Sigmoid colon (tissue), 6 donors: ENCODE measurements at regions not wholly inside any gene's neighbourhood (a gene's known extent, or its start where the extent isn't known, plus 50 kb on each side); places are given as distances from the start of the nearest gene placed in this dataset.

Experiments used
- DNase-seq: peaks from one replicate; pipeline ENCODE4 v3.0.0-alpha.2; 2019
- H3K27ac ChIP-seq, 4 donors: fragments of 200-600 bp; sonication (generic); one replicate each; pipeline ENCODE4 v1.5.1; 2016 to 2019; ENCODE audit warnings: mild to moderate bottlenecking in 1 of 4
- H3K27me3 ChIP-seq, 3 donors: fragments of 200-600 bp; sonication (generic); one replicate each; pipeline ENCODE4 v1.5.1; 2019; ENCODE audit warnings: mild to moderate bottlenecking in 1 of 3
- H3K36me3 ChIP-seq, 4 donors: fragments of 200-600 bp; sonication (generic); one replicate each; pipeline ENCODE4 v1.5.1; 2016 to 2019
- H3K4me1 ChIP-seq, 4 donors: fragments of 200-600 bp; sonication (generic); one replicate each; pipeline ENCODE4 v1.5.1; 2017 to 2019
- H3K4me3 ChIP-seq, 4 donors: fragments of 200-600 bp; sonication (generic); one replicate each; pipeline ENCODE4 v1.5.1; 2017 to 2019; ENCODE audit warnings: mild to moderate bottlenecking in 2 of 4, moderate library complexity in 1 of 4
- H3K9me3 ChIP-seq, 4 donors: fragments of 200-600 bp in 3 of 4; sonication (generic) in 3 of 4; one replicate each; pipeline versions ENCODE4 v1.5.1 to v1.6.1; 2013 to 2019
- EP300 ChIP-seq, 4 donors: sonication (generic); formaldehyde crosslinking; IDR thresholded peaks; one replicate each; pipeline ENCODE4 v1.6.1; 2017; ENCODE audit warnings: antibody characterized with exemption in 4 of 4
- POLR2A ChIP-seq, 2 donors: fragments of 450-650 bp; IDR thresholded peaks; one replicate each; pipeline ENCODE4 v1.6.1; 2016; ENCODE audit warnings: antibody characterized with exemption in 2 of 2, mild to moderate bottlenecking in 2 of 2, moderate library complexity in 2 of 2
- POLR2AphosphoS5 ChIP-seq, 4 donors: sonication (generic); formaldehyde crosslinking; IDR thresholded peaks; one replicate each; pipeline ENCODE4 v1.6.1; 2017; ENCODE audit warnings: antibody characterized with exemption in 4 of 4
- WGBS, 2 donors: extraction: QIAGEN DNeasy Blood & Tissue Kit; methylation state at CpG; one replicate each; pipeline ENCODE4 v1.1.7; 2013; 5-methylcytosine and 5-hydroxymethylcytosine counted together
- intact Hi-C: fragments of 100-400 bp; cut with DNase I; formaldehyde crosslinking; loops from one replicate; pipeline ENCODE4 v1.15.1; 2023
- TF ChIP-seq, protein P1 (sequence below), 4 experiments: fragments of 450-650 bp in 3 of 4; fragments of 200-600 bp in 1 of 4; IDR thresholded peaks; one replicate each; pipeline ENCODE4 v1.5.1; 2016 to 2019; ENCODE audit warnings: antibody characterized with exemption in 4 of 4, mild to moderate bottlenecking in 3 of 4, moderate library complexity in 2 of 4
- donor health status: healthy with polysubstance abuse.
- donor health status: healthy.

DNA sequence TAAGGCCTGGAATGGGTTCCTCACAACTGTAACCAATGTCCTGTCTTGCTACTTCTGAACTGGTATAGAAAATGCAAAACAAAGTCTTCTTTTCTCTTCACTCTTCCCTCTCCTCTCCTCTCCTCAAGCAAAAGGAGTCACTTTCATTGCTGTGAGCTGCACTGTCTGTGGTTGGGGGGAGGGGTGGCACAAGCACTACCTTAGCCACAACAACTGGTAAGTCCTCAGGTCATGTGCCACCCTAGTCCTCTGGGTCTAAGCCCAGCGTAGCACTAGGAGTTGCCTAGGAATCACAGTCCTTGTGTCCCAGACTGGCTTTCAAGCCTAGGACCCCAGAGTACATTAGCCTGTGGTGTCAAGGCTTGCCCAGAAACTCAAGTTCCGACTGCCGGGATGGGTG is 859.3 kb upstream of the AMOT start:
- DNase-seq, result no peak
- no peaks in the 10 kb centered on the region for H3K9me3 ChIP-seq
- 91 to 96% methylated on average over 3 of the region's 3 CpGs for WGBS, 2 donors
- no peaks in the 10 kb centered on the region for H3K36me3 ChIP-seq
- H3K27ac ChIP-seq, result no peak overlapping the region
- no peak overlapping the region for H3K4me3 ChIP-seq
- TF ChIP-seq POLR2AphosphoS5 (IDR thresholded peaks at IDR 0.05) (no peak), POLR2A (IDR thresholded peaks at IDR 0.05) (no peak), EP300 (IDR thresholded peaks at IDR 0.05) (no peak)
- TF ChIP-seq, protein P1, sequence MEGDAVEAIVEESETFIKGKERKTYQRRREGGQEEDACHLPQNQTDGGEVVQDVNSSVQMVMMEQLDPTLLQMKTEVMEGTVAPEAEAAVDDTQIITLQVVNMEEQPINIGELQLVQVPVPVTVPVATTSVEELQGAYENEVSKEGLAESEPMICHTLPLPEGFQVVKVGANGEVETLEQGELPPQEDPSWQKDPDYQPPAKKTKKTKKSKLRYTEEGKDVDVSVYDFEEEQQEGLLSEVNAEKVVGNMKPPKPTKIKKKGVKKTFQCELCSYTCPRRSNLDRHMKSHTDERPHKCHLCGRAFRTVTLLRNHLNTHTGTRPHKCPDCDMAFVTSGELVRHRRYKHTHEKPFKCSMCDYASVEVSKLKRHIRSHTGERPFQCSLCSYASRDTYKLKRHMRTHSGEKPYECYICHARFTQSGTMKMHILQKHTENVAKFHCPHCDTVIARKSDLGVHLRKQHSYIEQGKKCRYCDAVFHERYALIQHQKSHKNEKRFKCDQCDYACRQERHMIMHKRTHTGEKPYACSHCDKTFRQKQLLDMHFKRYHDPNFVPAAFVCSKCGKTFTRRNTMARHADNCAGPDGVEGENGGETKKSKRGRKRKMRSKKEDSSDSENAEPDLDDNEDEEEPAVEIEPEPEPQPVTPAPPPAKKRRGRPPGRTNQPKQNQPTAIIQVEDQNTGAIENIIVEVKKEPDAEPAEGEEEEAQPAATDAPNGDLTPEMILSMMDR (IDR thresholded peaks at IDR 0.05), result no peak
- intact Hi-C loops, result no loop called here
- H3K27me3 ChIP-seq, result no peaks in the 10 kb centered on the region
- no peaks in the 10 kb centered on the region for H3K4me1 ChIP-seq

DNA sequence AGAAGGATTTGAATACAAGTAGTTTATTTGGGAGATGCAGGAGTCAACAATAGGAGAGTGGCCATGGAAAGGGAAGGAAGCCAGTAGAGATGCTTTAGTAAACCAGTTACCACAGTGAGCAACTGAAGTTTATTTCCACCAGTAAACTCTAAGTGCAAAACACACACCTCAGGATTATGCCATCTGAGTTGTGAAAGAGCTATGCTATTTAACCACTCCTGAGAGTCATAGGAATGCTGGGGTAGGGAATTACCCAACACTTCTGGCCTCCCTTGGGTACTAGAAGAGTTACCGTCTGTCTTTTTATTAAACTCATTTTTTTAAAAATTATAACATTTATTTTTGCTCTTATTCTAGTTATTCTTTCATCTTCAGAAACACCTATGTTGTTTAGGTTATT is 834.6 kb upstream of the AMOT start:
- Histone ChIP-seq H3K27ac (no peak overlapping the region), H3K4me1 (no peaks in the 10 kb centered on the region), H3K27me3 (no peaks in the 10 kb centered on the region), H3K36me3 (no peaks in the 10 kb centered on the region), H3K4me3 (no peak overlapping the region), H3K9me3 (no peaks in the 10 kb centered on the region)
- TF ChIP-seq POLR2A (IDR thresholded peaks at IDR 0.05) (no peak), EP300 (IDR thresholded peaks at IDR 0.05) (no peak), POLR2AphosphoS5 (IDR thresholded peaks at IDR 0.05) (no peak)
- WGBS, 2 donors, result 94 to 100% methylated on average over 1 of the region's 1 CpG
- DNase-seq, result no peak
- intact Hi-C loops, result no loop called here

DNA sequence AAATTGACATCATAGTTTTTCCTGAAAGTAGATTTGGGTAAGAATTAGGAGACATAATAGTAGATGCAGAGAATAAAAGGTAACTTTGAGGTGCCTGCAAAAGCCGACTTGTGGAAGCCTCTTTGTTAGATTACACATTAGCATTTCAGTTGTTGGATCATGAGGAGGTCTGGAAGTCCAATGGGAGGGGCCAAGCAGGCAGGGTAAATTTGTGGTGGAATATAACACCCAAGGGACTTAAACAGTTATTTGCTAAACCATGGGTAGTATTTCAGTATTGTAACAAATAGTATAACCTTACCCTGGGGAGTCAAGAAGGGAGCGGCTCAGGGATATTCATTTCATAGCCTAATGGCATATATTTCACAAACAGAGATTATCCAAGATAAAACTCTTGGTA is 810.7 kb upstream of the AMOT start:
- H3K9me3 ChIP-seq, result no peaks in the 10 kb centered on the region
- WGBS, 2 donors, result 89 to 90% methylated on average over 2 of the region's 2 CpGs
- no peak for DNase-seq
- no peaks in the 10 kb centered on the region for H3K27me3 ChIP-seq
- H3K4me3 ChIP-seq, result no peak overlapping the region
- TF ChIP-seq EP300 (IDR thresholded peaks at IDR 0.05) (no peak), POLR2AphosphoS5 (IDR thresholded peaks at IDR 0.05) (no peak), POLR2A (IDR thresholded peaks at IDR 0.05) (no peak)
- TF ChIP-seq, protein P1 (IDR thresholded peaks at IDR 0.05), result no peak
- intact Hi-C loops, result no loop called here
- H3K36me3 ChIP-seq, result no peaks in the 10 kb centered on the region
- no peaks in the 10 kb centered on the region for H3K4me1 ChIP-seq
- H3K27ac ChIP-seq, result no peak overlapping the region

DNA sequence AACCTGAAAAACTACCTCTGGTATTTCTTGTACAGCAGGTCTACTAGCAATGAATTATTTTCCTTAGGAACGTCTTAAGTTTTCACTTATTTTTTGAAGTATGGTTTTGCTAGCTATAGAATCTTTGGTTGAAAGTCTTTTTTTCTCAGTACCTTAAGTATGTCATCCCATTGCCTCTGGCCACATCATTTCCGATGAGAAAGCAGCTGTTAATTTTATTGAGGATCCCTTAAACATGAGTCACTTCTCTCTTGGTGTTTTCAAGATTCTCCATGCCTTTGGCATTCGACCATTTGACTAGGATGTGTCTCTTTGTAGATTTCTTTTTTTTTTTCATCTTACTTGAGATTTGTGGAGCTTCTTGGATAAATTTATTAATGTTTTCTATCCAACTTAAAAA is 803.8 kb upstream of the AMOT start:
- Histone ChIP-seq H3K27me3 (no peaks in the 10 kb centered on the region), H3K36me3 (no peaks in the 10 kb centered on the region), H3K4me3 (no peak overlapping the region), H3K9me3 (no peaks in the 10 kb centered on the region), H3K27ac (no peak overlapping the region), H3K4me1 (no peaks in the 10 kb centered on the region)
- intact Hi-C loops, result no loop called here
- TF ChIP-seq POLR2AphosphoS5 (IDR thresholded peaks at IDR 0.05) (no peak), POLR2A (IDR thresholded peaks at IDR 0.05) (no peak), EP300 (IDR thresholded peaks at IDR 0.05) (no peak)
- TF ChIP-seq, protein P1 (IDR thresholded peaks at IDR 0.05), result no peak
- no peak for DNase-seq
- 89 to 91% methylated on average over 3 of the region's 3 CpGs for WGBS, 2 donors

DNA sequence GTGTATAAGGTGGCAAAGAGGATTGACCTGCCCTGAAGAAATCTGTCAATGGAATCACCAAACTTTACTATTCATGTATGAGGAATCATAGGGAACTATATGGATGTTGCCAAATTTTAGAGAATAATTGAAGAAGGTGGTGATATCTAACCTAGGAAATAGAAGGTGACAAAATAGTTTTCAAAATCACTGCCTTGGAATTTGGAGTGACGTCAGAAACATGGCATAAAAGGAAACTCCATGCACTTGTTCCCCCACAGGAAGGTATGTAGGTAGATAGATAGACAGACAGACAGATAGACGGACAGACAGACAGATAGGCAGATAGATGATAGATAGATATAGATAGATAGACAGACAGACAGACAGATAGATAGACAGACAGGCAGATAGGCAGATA is 793.9 kb upstream of the AMOT start:
- H3K27ac ChIP-seq, result no peak overlapping the region

More for the DNA sequence above, 793.9 kb upstream of the AMOT start:
- Histone ChIP-seq H3K27me3 (no peaks in the 10 kb centered on the region), H3K4me3 (no peak overlapping the region), H3K36me3 (no peaks in the 10 kb centered on the region), H3K9me3 (no peaks in the 10 kb centered on the region), H3K4me1 (no peaks in the 10 kb centered on the region)
- 89 to 91% methylated on average over 2 of the region's 2 CpGs for WGBS, 2 donors
- TF ChIP-seq EP300 (IDR thresholded peaks at IDR 0.05), result no peak
- TF ChIP-seq, protein P1 (IDR thresholded peaks at IDR 0.05), result no peak
- TF ChIP-seq POLR2A (IDR thresholded peaks at IDR 0.05), result no peak
- no peak for TF ChIP-seq POLR2AphosphoS5 (IDR thresholded peaks at IDR 0.05)
- intact Hi-C loops, result no loop called here
- DNase-seq, result no peak
